Tongue (tissue), 1 donor: ENCODE measurements at regions not wholly inside any gene's neighbourhood (a gene's known extent, or its start where the extent isn't known, plus 50 kb on each side); places are given as distances from the start of the nearest gene placed in this dataset.

Source experiments
- DNase-seq: peaks from one replicate; pipeline ENCODE4 v3.0.0-alpha.2; 2015

DNA sequence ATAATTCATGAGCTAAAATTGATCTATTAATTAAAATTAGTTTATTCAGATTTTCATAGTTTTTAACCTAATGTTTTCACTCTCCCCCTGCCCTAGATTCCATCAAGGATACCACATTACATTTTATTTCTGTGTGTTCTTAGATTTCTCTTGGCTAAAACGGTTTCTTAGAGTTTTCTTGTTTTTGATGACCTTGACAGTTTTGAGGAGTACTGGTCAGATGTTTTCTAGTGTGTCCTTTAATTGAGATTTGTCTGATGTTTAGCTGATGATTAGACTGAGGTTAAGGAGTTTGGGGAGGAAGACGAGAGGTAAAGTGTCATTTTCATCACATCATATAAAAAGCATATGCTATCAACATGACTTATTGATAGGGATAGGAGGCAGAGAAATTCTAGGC is 475.9 kb downstream of the SQOR start:
- DNase-seq: no peak

DNA sequence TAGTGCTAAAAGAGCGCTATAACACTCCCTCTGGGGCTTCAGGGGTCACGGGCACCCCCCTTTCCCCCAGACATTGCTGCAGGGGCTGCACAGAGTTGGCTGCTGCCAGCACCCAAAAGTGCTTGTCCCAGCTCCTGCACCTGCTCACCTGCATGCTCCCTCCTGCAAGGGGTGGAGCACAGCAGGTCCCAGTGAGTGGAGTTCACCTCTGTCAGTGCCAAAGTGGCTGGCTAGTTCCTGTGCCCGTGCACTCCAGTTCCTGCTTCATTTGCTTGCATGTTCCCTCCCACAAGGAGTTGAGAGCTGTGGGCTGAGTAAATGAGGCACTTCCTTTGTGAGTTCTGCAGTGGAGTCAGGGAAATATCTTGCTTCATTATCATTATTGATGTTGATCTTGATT is 476.9 kb downstream of the SQOR start:
- DNase-seq: no peak

DNA sequence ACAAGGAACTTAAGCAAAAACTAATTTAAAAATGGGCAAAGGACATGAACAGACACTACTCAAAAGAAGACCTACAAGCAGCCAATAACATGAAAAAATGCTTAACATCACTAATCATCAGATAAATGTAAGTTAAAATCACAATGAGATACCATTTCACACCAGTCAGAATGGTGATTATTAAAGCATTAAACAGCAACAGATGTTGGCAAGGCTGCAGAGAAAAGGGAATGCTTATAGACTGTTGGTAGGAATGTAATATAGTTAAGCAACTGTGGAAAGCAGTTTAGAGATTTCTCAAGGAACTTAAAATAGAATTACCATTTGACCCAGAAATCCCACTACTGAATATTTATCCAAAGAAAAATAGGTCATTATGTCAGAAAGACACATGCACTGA is 482.2 kb downstream of the SQOR start:
- DNase-seq: no peak

DNA sequence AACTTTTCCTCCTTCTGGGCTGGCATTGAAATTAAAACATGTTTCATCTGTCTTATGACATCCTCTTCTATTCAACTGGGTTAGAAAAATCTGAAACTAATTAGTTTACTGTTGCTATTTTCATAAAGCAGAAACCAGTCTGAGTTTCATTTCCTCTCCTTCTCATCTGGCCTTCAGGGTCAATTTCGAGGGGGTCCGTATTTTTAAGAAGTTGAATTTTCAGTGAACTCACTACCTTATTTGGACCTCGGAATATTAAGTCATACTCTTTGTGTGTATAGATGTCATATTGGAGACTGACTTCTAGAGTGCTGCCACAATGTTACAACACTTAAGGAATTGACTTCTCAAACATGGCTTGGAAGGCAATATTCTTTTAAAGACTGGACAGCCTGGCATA is 485.9 kb downstream of the SQOR start:
- DNase-seq: no peak

DNA sequence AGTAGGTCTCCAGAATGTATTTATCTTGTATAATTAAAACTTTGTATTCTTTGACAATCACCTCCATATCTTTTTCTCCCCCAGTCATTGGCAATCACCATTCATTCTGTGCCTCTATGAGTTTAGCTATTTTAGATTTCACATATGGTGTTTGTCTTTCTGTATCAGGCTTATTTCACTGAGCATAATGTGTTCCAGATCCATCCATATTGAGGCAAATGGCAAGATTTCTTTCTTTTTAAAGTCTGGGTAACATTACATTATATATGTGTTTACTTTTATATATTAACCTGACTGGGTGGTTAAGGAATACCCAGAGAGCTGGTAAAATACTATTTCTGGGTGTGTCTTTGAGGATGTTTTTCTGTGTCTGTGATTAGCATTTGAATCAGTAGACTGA is 486.6 kb downstream of the SQOR start:
- DNase-seq: no peak

DNA sequence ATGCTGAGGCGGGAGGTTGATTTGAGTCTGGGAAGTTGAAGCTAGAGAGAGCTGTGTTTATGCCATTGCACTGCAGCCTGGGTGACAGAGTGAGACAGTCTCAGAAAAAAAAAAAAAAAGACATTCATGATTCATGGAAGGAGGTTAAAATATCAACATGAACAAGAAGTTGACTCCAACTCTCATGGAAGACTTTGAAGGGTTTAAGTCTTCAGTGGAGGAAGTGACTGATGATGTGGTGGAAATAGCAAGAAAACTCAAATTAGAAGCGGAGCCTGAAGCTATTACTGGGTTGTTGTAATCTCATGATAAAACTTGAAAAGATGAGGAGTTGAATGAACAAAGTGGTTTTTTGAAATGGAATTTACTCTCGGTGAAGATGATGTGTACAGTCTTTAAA is 491.8 kb downstream of the SQOR start:
- DNase-seq: no peak

DNA sequence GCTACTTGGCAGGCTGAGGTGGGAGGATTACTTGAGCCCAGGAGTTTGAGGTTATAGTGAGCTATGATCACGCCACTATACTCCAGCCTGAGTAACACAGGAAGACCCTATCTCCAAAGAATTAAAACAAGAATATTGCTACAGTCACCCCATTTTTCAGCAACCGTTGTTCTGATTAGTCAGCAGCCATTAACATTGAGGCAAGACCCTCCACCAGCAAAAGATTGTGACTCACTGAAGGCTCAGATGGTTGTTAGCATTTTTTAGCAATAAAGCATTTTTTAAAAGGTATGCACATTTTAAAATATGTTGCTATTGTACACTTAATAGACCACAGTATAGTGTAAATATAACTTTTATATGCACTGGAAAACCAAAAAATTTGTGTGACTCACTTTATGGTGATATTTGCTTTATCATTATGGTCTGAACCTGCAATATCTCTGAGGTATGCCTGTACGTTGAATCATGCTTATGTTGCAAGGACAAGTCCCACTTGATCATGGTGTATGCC is 492.6 kb downstream of the SQOR start:
- no peak for DNase-seq

DNA sequence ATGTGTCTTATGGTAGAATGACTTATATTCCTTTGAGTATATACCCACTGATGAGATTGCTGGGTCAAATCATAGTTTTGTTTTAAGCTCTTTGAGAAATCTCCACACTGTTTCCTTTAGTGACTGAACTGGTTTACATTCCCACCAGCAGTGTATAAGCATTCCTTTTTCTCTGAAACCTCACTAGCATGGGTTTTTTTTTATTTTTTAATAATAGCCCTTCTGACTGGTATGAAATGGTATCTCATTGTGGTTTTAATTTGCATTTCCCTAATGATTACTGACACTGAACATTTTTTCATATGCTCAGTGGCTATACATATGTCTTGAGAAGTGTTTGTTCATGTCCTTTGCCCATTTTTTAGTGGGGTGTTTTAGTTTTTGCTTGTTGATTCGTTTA is 494.3 kb downstream of the SQOR start:
- DNase-seq: no peak

DNA sequence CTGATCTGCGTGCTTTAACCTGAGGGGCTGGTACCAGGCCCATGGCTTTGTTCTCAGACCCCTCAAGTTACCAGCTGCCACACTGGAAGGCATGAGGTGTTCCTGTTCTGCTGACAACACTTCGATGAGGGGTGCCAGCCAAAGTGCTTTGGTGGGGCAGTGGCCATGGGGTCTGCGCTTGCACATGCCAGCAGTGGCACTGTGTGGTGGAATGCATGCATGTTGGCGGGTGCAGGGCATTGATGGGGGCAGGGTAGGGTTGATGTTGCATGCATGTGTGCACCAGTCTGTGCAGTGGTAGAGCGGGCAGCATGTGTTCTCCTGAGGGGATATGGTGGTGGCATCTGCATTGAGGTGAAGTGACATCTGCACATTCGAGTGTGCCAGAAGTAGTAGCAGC is 497.0 kb downstream of the SQOR start:
- DNase-seq: no peak

DNA sequence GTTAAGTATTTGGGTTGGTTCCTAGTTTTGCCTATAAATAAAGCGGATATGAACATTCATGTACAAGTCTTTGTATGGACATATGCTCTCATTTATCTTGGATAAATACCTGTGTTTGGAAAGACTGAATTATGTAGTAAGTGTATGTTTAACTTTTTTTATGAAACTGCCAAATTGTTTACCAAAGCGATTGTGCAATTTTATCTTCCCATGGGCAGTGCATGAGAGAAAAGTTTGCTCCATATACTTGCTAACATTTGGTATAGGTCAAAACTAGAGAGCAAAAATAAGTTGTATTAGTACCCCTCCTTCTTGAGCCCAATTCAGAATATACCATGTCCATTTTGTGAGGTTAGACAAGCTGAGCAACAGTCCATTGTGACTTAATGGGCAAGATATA is 502.6 kb downstream of the SQOR start:
- DNase-seq: no peak

DNA sequence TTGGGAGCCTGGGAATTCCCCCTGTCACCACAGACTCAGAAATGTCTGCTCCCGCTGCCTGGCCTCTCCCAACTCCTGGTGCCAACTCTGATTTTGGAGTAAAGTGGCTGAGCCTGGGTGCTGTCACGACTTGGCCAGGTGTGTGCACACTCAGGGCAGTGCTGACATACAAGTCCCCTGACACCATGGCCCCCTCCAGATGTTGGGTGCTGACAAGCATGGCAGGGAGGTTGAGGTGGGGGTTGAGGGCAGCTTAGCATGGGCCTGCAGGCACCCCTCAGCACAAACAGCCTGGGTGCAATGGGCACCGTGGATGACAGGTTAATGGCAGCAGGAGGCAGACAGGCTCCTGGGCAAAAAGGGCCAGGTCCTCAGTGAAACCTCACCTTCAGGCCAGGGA is 511.2 kb downstream of the SQOR start:
- DNase-seq: no peak

DNA sequence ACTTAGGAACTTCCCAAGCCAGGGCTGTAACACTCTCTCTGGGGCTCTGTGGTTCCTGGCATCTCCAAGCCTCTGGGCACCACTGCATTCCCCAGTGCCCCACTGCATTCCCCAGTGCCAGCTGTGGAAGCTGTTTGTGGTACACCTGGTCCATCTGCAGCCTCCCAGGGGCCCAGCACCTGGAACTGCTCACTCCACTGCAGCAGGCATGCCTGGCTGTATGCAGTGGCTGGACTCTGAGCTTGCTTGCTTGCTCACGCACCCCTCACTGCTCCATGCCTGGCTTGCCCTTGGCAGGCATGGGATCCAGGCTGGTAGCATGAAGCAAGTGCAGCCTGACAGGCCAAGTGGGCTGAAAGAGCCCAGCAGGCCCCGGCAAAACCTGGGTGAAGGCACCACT is 512.1 kb downstream of the SQOR start:
- no peak for DNase-seq

DNA sequence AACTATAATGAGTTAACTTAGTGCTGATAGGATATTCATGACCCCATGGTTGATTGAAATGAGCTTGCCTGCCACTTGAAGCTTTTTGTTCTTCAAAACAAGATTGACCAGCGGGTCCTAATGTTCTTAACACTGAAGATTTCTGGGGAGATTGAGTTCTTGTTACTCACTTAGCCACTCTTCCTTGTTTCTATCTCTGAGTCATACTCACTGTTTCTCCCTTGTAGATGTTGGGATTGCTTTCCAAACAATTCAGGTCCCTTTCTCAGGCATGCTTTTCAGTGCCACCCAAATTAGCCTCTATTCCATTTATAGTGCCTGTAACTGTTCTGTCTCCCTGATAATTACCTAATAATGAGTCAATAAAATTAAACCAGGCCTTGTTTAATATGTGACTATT is 517.0 kb downstream of the SQOR start:
- DNase-seq: no peak

DNA sequence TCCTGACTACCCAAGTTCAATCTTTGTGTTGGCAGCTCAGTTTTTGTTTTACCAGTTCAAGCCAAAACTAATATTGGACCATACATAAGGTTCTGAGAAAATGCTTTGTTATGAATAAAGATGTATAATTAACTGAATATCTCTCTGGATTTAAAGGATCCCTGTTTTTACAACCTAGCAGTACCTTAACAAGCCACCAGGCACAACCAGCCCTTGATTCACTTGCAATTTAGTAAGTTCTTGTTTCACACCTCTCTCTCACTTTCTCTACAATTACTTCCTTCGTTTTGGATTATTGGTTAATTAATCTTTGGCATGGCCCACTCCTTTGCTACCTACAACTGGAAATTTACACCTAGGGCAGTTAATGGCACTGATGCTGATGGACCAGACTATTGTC is 531.9 kb downstream of the SQOR start:
- no peak for DNase-seq

DNA sequence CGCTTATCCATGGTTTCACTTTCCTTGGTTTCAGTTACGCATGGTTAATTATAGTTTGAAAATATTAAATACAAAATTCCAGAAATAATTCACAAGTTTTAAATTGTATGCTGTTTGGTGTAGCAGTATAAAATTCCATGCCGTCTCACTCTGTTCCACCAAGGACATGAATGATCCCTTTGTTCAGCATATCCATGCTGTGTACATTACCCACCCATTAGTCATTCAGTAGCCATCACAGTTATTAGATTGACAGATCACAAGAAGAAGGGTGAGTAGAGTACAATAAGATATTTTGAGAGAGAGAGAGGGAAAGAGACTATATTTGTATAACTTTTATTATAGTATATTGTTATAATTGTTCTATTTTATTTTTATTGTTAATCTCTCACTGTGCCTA is 535.5 kb downstream of the SQOR start:
- DNase-seq: no peak

DNA sequence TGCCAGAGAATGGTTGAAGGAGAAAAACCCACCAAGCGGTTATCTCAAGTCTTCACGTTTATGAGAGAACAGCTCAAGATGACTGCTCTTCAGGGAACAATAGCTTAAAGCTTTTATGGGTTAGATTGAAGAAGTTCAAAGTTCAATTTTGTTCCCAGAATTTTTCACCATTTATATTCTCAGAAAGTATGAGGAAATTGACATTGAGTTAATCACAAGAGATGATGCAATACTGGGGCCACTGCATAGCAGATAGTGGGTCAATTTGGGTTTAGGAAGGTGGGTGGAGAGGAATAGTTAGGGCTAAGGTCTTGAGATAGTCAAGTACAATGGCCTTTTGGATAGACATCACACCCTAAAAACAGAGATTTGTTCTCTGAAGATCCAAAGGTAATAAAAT is 539.3 kb downstream of the SQOR start:
- no peak for DNase-seq

DNA sequence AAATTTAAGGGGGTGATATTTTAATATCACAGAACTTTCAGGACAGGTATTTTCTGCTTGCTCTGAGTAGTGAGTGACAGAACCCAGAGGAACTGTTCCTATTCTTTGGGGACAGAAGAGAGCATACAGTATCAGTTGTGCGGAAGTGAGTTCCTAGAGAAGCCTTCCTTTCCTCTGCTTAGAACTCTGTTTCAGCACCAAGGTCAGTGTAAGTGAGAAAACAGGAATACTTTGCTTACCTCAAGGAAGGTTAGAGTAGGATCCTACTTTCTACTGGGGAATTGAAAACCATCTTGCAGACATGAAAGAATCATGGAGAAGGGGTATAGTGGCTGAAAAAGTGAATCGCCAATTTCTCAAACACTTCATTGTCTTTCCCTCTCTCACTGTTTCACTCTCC is 542.4 kb downstream of the SQOR start:
- DNase-seq: no peak

DNA sequence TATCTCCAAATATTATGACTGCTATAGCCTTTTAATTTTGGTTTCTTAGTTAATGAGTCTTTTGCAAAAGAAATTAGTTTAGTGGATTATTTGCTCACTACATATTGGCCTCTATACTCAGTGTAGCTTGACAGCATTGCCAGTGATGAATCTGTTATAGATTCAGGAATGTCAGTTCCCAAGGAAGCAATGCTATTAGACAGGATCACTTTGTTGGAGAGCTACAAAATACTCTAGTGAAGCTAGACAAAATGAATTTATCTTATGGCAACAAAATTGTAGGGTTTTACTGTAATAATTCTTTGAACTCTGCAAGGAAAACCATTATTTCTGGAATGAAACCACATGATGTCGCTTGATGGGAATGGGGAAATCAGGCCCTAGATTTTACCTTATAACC is 543.3 kb downstream of the SQOR start:
- no peak for DNase-seq

DNA sequence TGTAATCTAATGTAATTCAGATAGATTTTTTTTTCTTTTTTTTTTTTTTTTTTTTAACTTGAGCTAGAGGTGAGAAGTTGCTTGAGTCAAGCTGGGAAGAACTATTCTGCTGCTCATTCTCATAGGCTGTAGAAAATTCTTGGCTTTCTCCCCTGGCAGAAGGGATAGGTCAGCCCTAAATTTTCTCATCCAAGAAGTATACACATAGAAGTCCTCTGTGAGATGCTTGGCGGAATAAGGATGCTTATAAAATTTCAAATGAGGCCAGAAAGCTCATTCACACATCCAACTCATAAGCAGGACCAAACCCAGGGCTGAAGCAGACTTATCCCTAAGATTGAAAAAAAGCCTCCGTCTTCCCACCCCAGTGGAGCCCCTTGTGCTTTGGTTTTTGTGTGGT is 572.5 kb downstream of the SQOR start:
- DNase-seq: peak; percentile 21

DNA sequence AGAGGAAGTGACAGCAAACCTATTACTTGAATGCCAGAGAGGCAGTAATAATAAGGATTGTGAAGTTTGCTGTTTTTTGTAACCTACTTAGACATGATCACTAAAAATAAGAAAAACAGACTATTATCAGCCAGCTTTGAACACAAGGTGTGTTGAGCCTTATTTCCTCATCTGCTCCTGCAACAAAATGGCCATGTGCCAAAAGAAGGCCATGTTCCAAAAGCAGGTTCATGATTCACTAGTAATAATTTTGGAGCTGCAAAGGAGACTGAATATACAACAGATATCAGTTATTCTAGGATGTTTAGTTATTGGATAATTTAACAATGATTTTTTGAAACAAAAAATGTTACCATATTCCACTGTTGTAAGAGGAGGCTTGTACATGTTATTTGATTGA is 578.7 kb downstream of the SQOR start:
- no peak for DNase-seq

DNA sequence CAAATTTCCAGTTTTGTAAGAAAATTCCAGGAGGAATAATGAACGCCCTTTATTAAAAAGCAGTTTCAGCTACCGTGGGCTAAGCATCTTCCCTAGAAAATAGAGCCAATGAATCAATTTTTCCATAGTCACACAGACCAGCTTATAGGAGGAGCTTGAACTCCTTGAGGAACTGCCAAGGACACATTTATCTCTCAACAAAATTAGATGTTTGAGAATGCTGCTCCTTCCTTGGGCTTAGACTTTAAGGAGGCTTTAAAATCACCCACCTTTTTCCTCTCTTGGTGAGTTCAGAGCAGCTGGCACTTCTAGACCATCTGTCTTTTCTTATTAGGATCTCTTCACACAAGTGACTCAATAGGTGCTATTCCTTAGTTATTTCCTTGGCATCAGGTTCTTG is 588.0 kb downstream of the SQOR start:
- DNase-seq: no peak

DNA sequence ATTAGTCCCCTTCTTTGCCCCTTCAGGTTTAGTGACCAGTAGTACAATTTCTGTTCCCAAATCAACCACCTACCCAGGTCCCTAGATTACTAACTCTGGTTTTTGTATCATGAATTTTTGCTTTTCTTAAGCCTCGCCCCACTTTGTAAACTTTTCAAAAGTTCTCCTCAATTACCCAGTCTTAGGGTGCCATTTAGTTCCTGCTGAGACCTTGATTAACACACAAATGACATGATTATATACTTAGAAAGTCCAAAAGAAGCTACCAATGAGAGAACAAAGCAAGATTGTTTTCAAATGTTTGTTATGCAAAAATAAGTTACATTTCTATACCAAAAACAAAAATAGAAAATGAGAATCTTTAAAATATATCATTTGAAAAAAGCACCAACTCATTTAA is 594.4 kb downstream of the SQOR start:
- no peak for DNase-seq

DNA sequence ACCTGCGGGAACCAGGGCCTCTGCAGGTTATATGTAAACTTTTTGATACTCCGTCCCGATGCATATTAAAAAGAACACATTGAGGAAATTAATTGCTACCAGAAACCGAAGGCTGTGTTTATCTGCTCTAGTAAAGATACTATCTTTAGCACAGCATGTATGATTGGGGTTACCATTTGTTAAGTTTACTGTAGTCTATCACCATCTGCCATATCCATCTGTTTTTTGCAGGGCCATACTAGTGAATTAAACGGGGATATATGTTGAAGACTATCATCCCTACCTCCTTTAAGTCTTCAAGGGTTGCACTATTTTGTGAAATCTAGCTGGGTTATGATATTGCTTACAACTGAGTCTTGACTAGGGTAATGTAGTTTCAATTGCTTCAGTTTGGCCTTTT is 597.0 kb downstream of the SQOR start:
- no peak for DNase-seq

DNA sequence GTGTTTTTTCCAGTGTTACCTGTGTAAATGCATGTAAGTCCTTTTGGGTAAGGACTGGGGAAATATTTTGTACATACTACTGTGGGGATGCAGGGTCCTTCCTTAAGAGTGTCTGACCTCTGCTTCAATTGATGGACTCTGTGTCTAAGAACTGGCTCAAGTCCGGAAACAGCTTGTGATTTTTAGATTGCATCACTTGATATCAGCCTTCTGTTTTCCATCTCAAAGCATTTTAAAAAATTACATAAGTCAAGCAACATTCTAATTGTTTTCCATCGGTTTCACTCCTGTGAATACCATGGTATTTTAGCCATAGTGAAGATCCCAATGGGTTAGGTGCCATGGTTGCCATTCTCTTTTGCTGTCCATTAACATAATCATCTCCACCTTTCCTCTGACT is 597.6 kb downstream of the SQOR start:
- no peak for DNase-seq

DNA sequence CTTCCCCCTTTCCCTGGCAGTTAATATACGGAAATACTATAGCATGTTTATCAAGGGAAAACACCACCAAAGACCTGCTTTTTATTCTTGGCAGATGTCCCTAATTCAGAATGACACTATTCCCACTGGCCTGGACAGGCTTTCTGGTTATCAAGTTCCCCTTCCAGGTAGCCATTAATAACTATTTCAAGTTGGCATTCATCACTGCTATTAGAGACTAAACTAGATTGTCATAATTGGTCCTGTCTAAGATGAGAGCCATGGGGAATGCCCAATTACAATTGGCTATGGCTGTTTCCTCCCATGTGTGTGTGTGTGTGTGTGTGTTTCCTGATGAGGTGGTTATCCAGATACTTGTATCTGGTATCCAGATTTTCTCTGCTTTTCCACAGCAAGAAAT is 608.1 kb downstream of the SQOR start:
- no peak for DNase-seq

DNA sequence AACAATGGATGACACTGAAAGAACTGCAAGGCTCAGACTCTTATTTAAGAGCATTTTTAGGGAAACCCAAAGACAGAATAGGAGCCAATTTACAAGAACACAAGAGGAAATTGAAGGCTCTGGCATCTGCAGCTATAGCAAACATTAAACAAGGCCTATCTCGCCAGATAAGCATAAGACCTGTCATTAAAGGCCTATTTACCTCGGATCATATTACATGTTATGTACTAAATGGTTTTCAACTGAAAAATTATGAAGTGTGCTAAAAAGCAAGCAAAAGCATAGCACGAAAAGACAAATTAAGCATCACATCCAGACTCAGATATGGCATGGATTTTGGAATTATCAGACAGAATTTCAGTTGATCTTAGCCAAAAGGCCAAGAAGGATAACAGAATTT is 617.1 kb downstream of the SQOR start:
- DNase-seq: no peak
